RKO (cell line): ENCODE measurements at regions not wholly inside any gene's neighbourhood (a gene's known extent, or its start where the extent isn't known, plus 50 kb on each side); places are given as distances from the start of the nearest gene placed in this dataset.
A peak's percentile ranks its signal among the peaks of the same experiment; 100 is the strongest.
"Not testable (repeated sequence)": the region's sequence is repeated elsewhere in the genome, so short reads cannot be mapped to it uniquely, and the experiment has no call there.

ENCODE experiments used
- DNase-seq: peaks from one replicate; pipeline ENCODE4 v3.0.0-alpha.2; 2016; ENCODE audit warnings: low spot score

GRCh38 chr6:137969874-137970273 lies 102.8 kb downstream of the TNFAIP3 start:
- DNase-seq = no peak

GRCh38 chr6:137970368-137970767 lies 103.3 kb downstream of the TNFAIP3 start:
- no peak for DNase-seq

GRCh38 chr6:137973201-137973600 lies 106.1 kb downstream of the TNFAIP3 start:
- DNase-seq = no peak

GRCh38 chr6:137975188-137975940 lies 108.3 kb downstream of the TNFAIP3 start:
- no peak for DNase-seq

- DNase-seq = no peak
Observed at GRCh38 chr6:137976430-137976829, 109.4 kb downstream of the TNFAIP3 start.

DNA sequence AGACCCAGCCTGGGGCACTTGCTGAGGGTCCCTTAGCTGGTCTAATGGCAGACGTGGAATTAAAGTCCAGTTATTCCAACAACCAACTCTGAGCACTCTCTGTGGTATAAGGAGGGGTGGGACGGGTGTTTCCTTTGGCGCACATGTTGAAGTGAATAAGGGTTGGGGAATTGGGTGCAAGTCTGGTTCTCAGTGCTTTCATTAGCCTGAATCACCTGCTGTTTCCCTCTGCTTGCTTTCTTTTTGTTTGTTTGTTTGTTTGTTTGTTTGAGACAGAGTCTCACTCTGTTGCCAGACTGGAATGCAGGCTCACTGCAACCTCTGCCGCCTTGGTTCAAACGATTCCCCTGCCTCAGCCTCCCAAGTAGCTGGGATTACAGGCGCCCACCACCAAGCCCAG lies 110.1 kb downstream of the TNFAIP3 start:
- no peak for DNase-seq

DNA sequence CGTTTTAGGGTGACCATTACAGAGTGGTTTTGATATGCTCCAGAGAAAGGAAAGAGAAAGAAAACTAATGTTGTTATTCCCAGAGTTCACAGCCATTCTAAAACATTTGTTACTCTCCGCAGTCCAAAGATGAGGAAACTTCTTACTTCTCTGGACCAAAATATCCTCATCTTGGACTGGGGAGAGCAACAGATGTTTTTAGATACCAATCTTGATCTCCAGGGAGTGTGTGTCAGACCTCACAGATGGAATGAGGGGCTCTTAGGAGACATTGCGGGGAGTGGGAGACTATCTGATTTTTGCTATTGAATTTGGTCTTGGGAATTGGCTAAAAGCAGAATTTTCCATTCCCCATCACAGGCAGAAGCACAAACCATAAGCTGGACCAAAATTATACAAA lies 110.8 kb downstream of the TNFAIP3 start:
- DNase-seq = no peak

DNA sequence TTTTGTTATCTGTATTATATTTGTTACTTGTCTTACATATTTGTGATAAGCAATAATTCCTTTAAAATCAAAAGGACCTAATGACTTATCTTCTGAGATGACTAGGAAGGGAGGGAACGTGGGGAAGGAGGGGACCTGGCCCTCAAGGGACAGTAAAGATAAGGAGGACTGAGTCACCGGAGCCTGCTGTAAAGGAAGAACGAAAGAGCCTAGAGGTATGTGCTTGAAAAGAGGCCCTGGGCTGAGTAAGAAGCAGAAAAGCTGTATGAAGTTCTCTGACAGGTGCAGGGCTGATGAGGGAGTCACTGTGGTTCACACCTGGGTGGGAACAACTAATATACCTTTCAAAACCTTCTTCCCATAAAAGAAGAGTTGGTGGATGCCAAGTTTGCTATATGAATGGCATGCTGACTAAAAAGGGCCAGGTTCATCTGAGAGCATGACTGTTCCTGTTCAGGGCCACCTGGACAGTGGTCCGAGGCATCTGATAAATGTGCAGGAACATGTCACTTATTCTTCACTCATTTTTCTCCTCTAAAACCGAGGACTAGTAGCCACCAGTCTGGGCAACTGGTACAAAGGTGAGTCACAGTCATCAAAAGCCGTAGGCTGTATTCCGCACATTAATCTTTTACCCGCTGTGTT lies 111.3 kb downstream of the TNFAIP3 start:
- DNase-seq = no peak

DNA sequence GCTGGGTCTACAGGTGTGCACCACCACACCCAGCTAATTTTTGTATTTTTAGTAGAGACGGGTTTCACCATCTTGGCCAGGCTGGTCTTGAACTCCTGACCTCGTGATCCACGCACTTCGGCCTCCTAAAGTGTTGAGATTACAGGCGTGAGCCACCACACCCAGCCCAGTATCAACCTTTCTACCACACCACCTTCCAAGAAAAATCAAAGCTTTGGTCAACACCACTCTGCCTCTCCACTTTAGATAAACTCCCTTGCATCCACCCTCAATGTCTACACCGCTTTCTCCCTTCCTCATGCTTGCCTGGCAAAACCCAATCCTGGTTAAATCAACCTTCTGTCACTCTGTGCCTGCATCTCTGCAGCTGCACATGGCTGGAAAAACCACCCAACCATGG lies 112.2 kb downstream of the TNFAIP3 start:
- not testable (repeated sequence) for DNase-seq

- no peak for DNase-seq
Observed at GRCh38 chr6:137980777-137981176, 113.7 kb downstream of the TNFAIP3 start.

DNA sequence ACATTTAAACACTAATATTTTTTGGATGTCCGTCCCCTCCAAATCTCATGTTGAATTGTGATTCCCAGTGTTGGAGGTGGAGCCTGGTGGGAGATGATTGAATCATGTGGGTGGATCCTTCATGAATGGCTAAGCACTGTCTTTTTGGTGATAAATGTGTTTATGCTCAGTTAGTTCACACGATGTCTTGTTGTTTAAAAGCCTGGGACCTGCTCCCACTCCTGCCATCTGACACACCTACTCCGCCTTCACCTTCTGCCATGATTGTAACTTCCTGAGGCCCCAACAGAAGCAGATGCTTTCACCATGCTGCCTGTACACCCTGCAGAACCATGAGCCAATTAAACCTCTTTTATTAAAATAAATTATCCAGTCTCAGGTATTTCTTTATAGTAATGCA lies 114.7 kb downstream of the TNFAIP3 start:
- no peak for DNase-seq

DNA sequence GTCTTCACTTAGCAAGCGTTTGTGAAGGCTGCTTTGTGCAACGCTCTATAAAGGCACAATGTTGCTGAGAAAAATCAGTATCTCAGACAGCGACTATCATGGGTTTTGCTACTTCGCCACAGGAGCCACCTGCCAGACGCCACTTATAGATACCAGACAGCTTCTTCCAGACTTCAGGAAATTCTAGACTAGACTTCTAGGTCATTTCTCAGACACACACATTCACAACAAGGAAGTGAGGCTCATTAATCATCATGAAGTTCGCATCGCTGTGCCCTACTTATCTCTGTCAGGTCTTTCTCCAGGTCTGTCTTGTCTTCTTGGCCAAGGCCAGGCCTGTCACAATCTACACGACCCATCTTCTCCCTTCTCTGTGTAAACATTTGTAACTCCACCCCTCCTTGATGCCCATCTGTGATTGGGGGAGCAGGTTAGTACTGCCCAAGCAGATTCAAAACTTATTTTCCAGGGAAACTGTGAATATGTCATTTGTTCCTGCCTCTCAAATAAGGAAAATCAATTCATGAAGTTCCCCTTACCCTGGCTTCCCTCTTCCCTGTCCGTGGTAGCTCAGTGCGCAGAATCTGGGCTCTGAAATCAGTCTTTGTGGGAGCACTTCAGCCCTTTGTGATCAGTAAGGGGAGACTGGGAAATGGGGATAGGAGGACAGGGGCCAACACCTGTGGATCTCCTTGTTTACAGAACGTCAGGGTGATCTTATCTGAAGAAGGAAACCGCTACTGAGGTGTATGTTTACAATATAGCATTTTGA lies 115.5 kb downstream of the TNFAIP3 start:
- DNase-seq = no peak

DNA sequence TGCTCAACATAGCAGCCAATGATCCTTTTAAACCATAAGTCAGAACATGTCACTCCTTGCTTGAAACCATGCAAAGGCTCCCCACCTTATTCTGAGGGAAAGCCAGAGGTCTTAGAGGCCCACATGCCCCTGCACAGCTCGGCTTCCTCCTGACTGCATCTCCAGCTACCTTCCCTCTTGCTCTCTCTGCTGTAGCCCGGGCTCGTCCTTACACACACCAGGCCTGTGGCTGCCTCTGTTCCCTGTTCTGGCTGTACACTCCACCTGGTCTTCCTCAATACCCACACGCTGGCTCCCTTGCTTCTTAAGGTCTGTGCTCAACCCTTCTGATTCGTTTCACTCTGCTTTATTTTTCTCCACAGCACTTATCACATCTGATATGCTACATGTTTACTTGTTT lies 116.2 kb downstream of the TNFAIP3 start:
- DNase-seq = no peak

DNA sequence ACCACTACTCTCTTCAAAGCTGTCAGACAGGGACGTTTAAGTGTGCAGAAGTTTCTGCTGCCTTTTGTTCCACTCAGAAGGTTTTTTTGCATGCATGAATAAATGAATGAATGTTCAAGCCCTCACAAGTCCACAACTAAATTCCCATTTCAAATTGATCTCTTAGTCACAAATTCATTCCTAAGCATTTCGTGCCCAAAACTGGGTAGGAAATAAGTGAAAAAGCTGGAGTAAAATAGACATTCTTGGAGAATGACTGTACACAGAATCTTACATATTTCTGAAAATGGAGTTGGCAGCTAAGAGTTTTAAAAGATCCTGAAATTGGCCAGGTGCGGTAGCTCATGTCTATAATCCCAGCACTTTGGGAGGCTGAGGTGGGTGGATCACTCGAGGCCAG lies 117.6 kb downstream of the PERP start:
- no peak for DNase-seq

GRCh38 chr6:137995371-137995770 lies 111.8 kb downstream of the PERP start:
- no peak for DNase-seq

- DNase-seq = no peak
Observed at GRCh38 chr6:137998461-137999019, 108.7 kb downstream of the PERP start.

DNA sequence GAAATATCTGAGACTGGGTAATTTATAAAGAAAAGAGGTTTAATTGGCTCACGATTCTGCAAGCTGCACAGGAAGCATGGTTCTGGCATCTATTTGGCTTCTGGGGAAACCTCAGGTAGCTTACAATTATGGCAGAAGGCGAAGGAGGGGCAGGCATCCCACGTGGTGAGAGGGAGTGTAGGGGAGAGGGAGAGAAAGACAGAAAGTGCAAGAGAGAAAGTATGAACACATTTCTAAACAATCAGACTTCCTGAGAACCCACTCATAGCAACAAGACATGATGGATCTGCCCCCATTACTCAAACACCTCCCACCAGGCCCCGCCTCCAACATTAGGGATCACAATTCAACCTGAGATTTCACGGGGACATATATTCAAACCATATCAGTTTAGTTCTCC lies 107.4 kb downstream of the PERP start:
- no peak for DNase-seq

DNA sequence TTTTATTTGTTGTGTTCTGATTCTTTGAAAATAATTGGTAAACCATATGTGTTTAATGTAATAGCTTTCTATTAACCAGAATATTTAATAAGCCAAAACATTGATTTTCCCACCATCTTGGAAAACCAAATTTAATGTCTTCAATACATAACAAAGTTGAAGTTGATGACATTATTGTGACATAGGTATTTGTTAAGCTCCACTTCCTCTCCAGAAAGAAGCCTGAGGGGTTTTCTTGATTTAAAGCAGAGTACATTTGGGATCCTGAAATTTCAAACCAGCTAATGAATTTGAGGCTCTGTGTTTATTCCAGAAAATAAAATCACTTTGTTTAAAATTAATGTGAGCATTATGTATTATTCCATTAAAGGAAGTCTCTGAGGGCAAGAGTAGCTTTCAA lies 106.3 kb downstream of the PERP start:
- no peak for DNase-seq

DNA sequence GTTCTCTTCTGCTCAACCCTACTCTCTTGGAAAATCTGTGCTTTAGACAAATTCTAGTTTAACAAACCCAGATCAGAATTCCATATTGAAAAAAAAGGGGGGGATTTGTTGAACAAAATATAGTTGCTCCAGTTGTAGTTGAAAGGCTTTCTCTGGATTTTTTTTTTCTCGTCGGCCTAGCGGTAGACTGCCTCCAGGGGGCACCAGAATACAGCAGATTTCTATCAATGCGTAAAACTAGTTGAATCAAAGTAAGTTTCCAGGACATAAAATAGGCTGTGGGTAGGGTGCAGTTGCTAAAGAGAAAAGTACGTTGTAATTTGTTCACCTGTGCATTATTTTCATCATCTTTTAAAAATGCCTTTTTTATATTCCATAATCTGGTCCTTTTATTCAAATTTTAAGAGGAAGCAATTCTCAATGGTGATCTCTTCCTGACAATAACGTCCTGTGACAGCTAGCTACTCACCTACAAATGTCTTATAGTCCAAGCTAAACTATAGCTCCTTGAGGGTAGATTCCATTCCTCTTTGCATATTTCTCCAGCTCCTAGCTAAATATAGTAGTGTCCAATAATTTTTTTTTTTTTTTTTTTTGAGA lies 105.4 kb downstream of the PERP start:
- peak; percentile 63 for DNase-seq

- peak; percentile 51 for DNase-seq
Observed at GRCh38 chr6:138004430-138005287, 102.6 kb downstream of the PERP start.

- DNase-seq = no peak
Observed at GRCh38 chr6:138005846-138006245, 101.4 kb downstream of the PERP start.
